ENCODE measurements at regions not wholly inside any gene's neighbourhood (a gene's known extent, or its start where the extent isn't known, plus 50 kb on each side); places are given as distances from the start of the nearest gene placed in this dataset.

GRCh38 chr2:107028661-107029060 lies 142.7 kb upstream of the ST6GAL2 start:
- no peaks in the 10 kb centered on the region for H3K4me1 ChIP-seq (ENCODE audit: control insufficient read depth in 1 of 2, insufficient read depth in 2 of 2, low read length in 2 of 2)
- DNase-seq, result no peak
- TF ChIP-seq CTCF (IDR thresholded peaks at IDR 0.05), result no peak
- H3K9ac ChIP-seq (ENCODE audit: insufficient read depth, low read length, poor library complexity, severe bottlenecking), result no peak overlapping the region
- H4K20me1 ChIP-seq (ENCODE audit: insufficient read depth, low read length), result no peaks in the 10 kb centered on the region
- Mint-ChIP-seq H3K27me3 (ENCODE audit: low read depth in 3 of 3) (no peaks in the 10 kb centered on the region), H3K9me3 (peaks cover 0 to 17% (median 4%) of the 10 kb centered on the region in 7 donors), H3K4me3 (no peak overlapping the region), H3K36me3 (no peaks in the 10 kb centered on the region), H3K4me1 (no peaks in the 10 kb centered on the region), H3K27ac (no peak overlapping the region)
- H3K4me3 ChIP-seq (replicated peaks in 1 of 3; ENCODE audit: low read depth in 2 of 3, low read length in 3 of 3), result no peak overlapping the region
- H3K27ac ChIP-seq (ENCODE audit: low read depth in 1 of 2, low read length in 2 of 2), result no peak overlapping the region
- H3K27me3 ChIP-seq (ENCODE audit: control insufficient read depth in 2 of 2, insufficient read depth in 2 of 2, low read length in 2 of 2), result no peaks in the 10 kb centered on the region
- no peak overlapping the region for H2AFZ ChIP-seq (ENCODE audit: insufficient read depth, low read depth, low read length, poor library complexity, severe bottlenecking)
- H3K79me2 ChIP-seq (ENCODE audit: insufficient read depth, low read length), result no peaks in the 10 kb centered on the region
- H3K9me3 ChIP-seq (replicated peaks in 1 of 2; ENCODE audit: control insufficient read depth in 1 of 2, insufficient read depth in 1 of 2, low read length in 2 of 2), result peaks cover 5 to 9% of the 10 kb centered on the region in 2 donors
- no CpG with 5 or more reads among the region's 1 CpG for WGBS (ENCODE audit: insufficient coverage)
- no peaks in the 10 kb centered on the region for H3K36me3 ChIP-seq (replicated peaks in 1 of 2; ENCODE audit: control insufficient read depth in 1 of 2, insufficient read depth in 2 of 2, low read length in 2 of 2)
- intact Hi-C loops (cut with micrococcal nuclease), result no loop called here
- H3K4me2 ChIP-seq (replicated peaks; ENCODE audit: extremely low read depth, low read length, poor library complexity, severe bottlenecking), result no peak overlapping the region

GRCh38 chr2:107036293-107036692 lies 150.3 kb upstream of the ST6GAL2 start:
- Mint-ChIP-seq H3K4me1 (no peaks in the 10 kb centered on the region), H3K27ac (no peak overlapping the region), H3K4me3 (no peak overlapping the region), H3K36me3 (no peaks in the 10 kb centered on the region), H3K27me3 (ENCODE audit: low read depth in 3 of 3) (peaks cover 0 to 1% (median 0%) of the 10 kb centered on the region in 3 donors), H3K9me3 (peaks cover 11 to 17% (median 14%) of the 10 kb centered on the region in 7 donors)
- H2AFZ ChIP-seq (ENCODE audit: insufficient read depth, low read depth, low read length, poor library complexity, severe bottlenecking), result no peak overlapping the region
- no peak for DNase-seq
- no peaks in the 10 kb centered on the region for H3K4me1 ChIP-seq (ENCODE audit: control insufficient read depth in 1 of 2, insufficient read depth in 2 of 2, low read length in 2 of 2)
- H3K27me3 ChIP-seq (ENCODE audit: control insufficient read depth in 2 of 2, insufficient read depth in 2 of 2, low read length in 2 of 2), result no peaks in the 10 kb centered on the region
- intact Hi-C loops (cut with micrococcal nuclease), result no loop called here
- no peaks in the 10 kb centered on the region for H3K36me3 ChIP-seq (replicated peaks in 1 of 2; ENCODE audit: control insufficient read depth in 1 of 2, insufficient read depth in 2 of 2, low read length in 2 of 2)
- TF ChIP-seq CTCF (IDR thresholded peaks at IDR 0.05), result no peak
- H3K4me2 ChIP-seq (replicated peaks; ENCODE audit: extremely low read depth, low read length, poor library complexity, severe bottlenecking), result no peak overlapping the region
- H3K9me3 ChIP-seq (replicated peaks in 1 of 2; ENCODE audit: control insufficient read depth in 1 of 2, insufficient read depth in 1 of 2, low read length in 2 of 2), result peaks cover 20% of the 10 kb centered on the region in 2 donors
- H3K79me2 ChIP-seq (ENCODE audit: insufficient read depth, low read length), result no peaks in the 10 kb centered on the region
- no peak overlapping the region for H3K9ac ChIP-seq (ENCODE audit: insufficient read depth, low read length, poor library complexity, severe bottlenecking)
- no peaks in the 10 kb centered on the region for H4K20me1 ChIP-seq (ENCODE audit: insufficient read depth, low read length)
- no peak overlapping the region for H3K4me3 ChIP-seq (replicated peaks in 1 of 3; ENCODE audit: low read depth in 2 of 3, low read length in 3 of 3)
- 100% methylated on average over 3 of the region's 5 CpGs for WGBS (ENCODE audit: insufficient coverage)
- H3K27ac ChIP-seq (ENCODE audit: low read depth in 1 of 2, low read length in 2 of 2), result no peak overlapping the region

Measured in CD14-positive monocyte (primary cell).